BJ (cell line): ENCODE measurements at regions not wholly inside any gene's neighbourhood (a gene's known extent, or its start where the extent isn't known, plus 50 kb on each side); places are given as distances from the start of the nearest gene placed in this dataset.
"Not testable (repeated sequence)": the region's sequence is repeated elsewhere in the genome, so short reads cannot be mapped to it uniquely, and the experiment has no call there.

Experiments
- CTCF ChIA-PET: fragments of 350-600 bp; formaldehyde crosslinking; extraction: SDS; loops from one replicate; lab custom pipeline; 2021; ENCODE audit warnings: antibody characterized with exemption, inconsistent platforms; lab: Yijun Ruan, JAX
- POLR2A ChIA-PET: fragments of 300-600 bp; sonication (Branson Sonifier 250); formaldehyde crosslinking; extraction: SDS; loops from one replicate; lab custom pipeline; 2021; ENCODE audit warnings: antibody characterized with exemption; lab: Charles Lee
- DNase-seq: peaks from one replicate; pipeline ENCODE4 v3.0.0-alpha.2; 2011; ENCODE audit warnings: low read depth
- H3K27me3 ChIP-seq: 2 replicates; pipeline ENCODE4 v1.6.0; 2011; ENCODE audit warnings: low read length; ENCODE audit not compliant: control insufficient read depth, insufficient read depth
- H3K36me3 ChIP-seq: 2 replicates; pipeline ENCODE4 v1.5.1; 2011; ENCODE audit warnings: low read length; ENCODE audit not compliant: control insufficient read depth, insufficient read depth
- H3K4me3 ChIP-seq: 2 replicates; pipeline ENCODE4 v1.5.1; 2011; ENCODE audit warnings: low read depth, mild to moderate bottlenecking, control low read depth, low read length

DNA sequence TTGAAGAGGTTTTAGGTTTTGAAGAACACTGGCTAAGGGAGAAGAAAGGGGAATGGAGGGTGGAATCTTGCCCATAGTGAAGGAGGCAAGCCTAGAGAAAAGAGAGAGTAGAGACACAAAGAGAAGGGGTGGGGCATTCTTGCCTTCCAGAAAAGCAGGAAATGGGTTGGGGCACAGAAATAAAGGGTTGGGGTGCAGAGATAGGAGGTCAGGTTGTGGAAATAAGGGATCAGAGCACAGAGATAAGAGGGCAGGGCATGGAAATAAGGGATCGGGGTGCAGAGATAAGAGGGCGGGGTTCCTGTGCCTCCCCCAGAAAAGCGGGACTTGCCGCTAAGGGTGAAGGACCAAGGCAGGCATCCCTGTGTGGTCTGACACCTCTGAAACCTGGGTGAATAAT, 69.9 kb downstream of the ALG1L2 start:
- DNase-seq, H3K36me3 ChIP-seq, H3K4me3 ChIP-seq, POLR2A ChIA-PET, H3K27me3 ChIP-seq, CTCF ChIA-PET: not testable (repeated sequence)

DNA sequence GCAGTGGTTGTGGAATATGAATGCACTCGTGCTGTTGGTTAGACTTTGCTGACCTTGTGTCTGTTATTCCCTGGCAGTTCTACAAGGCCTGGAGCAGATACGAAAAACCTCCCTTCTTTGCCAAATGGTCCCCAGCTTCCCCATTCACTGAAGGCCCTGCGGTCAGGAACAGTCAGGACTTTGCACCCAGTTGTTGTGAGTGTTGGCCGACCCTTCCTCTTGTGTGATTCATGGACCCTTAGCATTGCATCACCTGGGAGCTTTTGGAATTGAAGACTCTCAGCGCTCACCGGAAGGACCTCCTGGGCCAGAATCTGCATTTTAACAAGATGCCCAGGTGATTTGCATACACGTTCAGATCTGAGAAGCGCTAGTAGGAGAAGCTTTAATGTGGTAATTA, 71.6 kb downstream of the ALG1L2 start:
- DNase-seq, H3K27me3 ChIP-seq, H3K4me3 ChIP-seq, CTCF ChIA-PET, POLR2A ChIA-PET, H3K36me3 ChIP-seq: not testable (repeated sequence)

GRCh38 chr3:130155464-130155863, 73.8 kb downstream of the ALG1L2 start:
- CTCF ChIA-PET, H3K27me3 ChIP-seq, DNase-seq, H3K4me3 ChIP-seq, H3K36me3 ChIP-seq, POLR2A ChIA-PET: not testable (repeated sequence)

GRCh38 chr3:130166856-130167255, 85.2 kb downstream of the ALG1L2 start:
- CTCF ChIA-PET, H3K4me3 ChIP-seq, H3K27me3 ChIP-seq, DNase-seq, H3K36me3 ChIP-seq: not testable (repeated sequence)
- POLR2A ChIA-PET, result interaction anchor here (0.6 kb wide), 1 partner anchor 66 kb away, joined by 29 read pairs; no protein-coding TSS in a partner anchor

- POLR2A ChIA-PET, H3K36me3 ChIP-seq, H3K4me3 ChIP-seq, CTCF ChIA-PET, DNase-seq, H3K27me3 ChIP-seq: not testable (repeated sequence)
Measured at GRCh38 chr3:130175195-130175594, 93.6 kb downstream of the ALG1L2 start.

- POLR2A ChIA-PET, H3K4me3 ChIP-seq, H3K27me3 ChIP-seq, DNase-seq, CTCF ChIA-PET, H3K36me3 ChIP-seq: not testable (repeated sequence)
Measured at GRCh38 chr3:130176476-130177256, 95.0 kb downstream of the ALG1L2 start.

- POLR2A ChIA-PET, H3K4me3 ChIP-seq, H3K36me3 ChIP-seq, CTCF ChIA-PET, DNase-seq, H3K27me3 ChIP-seq: not testable (repeated sequence)
Measured at GRCh38 chr3:130178835-130179234, 97.2 kb downstream of the ALG1L2 start.

GRCh38 chr3:130179353-130179970, 97.8 kb downstream of the ALG1L2 start:
- H3K27me3 ChIP-seq, H3K36me3 ChIP-seq, POLR2A ChIA-PET, DNase-seq, CTCF ChIA-PET: not testable (repeated sequence)
- peak overlapping the region; percentile 12 for H3K4me3 ChIP-seq

- DNase-seq, POLR2A ChIA-PET, H3K36me3 ChIP-seq, H3K4me3 ChIP-seq, CTCF ChIA-PET, H3K27me3 ChIP-seq: not testable (repeated sequence)
Measured at GRCh38 chr3:130182475-130182874, 100.8 kb downstream of the ALG1L2 start.

DNA sequence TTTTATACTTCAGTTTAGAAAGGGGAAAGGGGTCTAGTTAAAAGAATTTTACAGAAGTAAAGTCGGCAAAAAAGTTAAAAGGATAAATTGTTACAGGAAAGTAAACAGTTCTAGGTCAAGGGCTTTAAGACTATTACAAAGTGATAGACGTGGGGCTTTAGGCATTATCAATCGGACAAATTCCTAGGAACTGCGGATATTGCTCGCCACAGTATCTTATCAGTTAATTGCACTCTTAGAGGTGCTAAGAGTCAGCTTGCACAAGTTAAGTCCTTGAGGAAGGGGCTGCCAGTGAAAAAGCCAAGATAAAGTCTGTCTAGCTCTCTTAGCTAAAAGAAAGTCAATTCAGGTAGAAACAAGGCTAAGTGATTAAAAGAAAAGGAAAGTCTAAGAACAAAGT, 102.1 kb downstream of the ALG1L2 start:
- CTCF ChIA-PET, POLR2A ChIA-PET: not testable (repeated sequence)

GRCh38 chr3:130184152-130185024, 102.8 kb downstream of the ALG1L2 start:
- CTCF ChIA-PET, H3K27me3 ChIP-seq, H3K36me3 ChIP-seq, DNase-seq, POLR2A ChIA-PET, H3K4me3 ChIP-seq: not testable (repeated sequence)

More for the DNA sequence above, 102.1 kb downstream of the ALG1L2 start:
- not testable (repeated sequence) for H3K4me3 ChIP-seq, H3K27me3 ChIP-seq, DNase-seq, H3K36me3 ChIP-seq

- H3K4me3 ChIP-seq, H3K27me3 ChIP-seq, POLR2A ChIA-PET, CTCF ChIA-PET, DNase-seq, H3K36me3 ChIP-seq: not testable (repeated sequence)
Measured at GRCh38 chr3:130201272-130201671, 119.6 kb downstream of the ALG1L2 start.
